ENCODE measurements at regions not wholly inside any gene's neighbourhood (a gene's known extent, or its start where the extent isn't known, plus 50 kb on each side); places are given as distances from the start of the nearest gene placed in this dataset.
A peak's percentile ranks its signal among the peaks of the same experiment; 100 is the strongest.

DNA sequence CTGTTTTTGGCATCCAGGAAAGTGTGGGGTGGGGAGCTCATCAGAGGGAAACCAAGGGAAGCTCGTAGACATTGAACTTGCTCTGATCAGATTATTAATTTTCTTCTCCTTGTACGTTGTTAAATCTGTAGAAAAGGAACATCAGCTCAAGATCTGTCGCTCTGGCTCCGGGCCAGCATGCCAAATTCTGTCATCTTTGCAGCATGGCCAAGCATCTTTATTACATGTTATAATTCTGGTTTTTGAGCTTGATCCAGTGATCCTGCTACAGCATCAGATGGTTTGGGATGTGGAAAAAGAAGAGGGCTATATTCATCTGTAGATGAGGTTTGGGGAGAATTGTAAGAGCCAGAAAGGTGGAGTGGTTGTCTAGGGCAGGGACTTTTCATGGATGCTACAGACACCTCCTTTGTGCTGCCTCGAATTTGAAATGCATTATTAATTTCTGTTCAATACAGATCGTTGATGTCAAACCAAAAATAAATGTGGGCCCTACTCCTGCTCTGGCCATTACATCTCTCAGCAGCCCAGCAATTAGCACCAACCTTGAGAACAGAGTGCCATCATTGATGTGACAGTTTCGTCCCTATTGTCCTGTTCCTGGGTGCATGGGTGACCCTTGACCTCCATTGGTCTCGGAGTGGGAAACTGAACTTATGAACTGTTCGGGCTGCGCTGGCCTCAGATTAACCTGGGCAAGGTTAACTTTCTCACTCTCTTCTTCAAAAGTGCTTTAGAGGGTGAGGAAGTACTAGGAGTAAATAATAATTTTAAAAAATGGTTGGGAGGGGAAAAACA, 250.8 kb downstream of the SOX4 start:
- no peaks in the 10 kb centered on the region for H3K9me3 ChIP-seq
- intact Hi-C loops (cut with DNase I): no loop called here
- H3K27ac ChIP-seq (replicated peaks in 1 of 4): peak overlapping the region in 1 of 4 donors; percentile 31
- no peaks in the 10 kb centered on the region for H3K27me3 ChIP-seq
- no peaks in the 10 kb centered on the region for H3K36me3 ChIP-seq
- peaks cover 32 to 45% (median 36%) of the 10 kb centered on the region in 4 donors for H3K4me1 ChIP-seq
- WGBS: 87% methylated on average over 10 of the region's 10 CpGs
- no peak for TF ChIP-seq EP300 (IDR thresholded peaks at IDR 0.05)
- TF ChIP-seq POLR2AphosphoS5 (IDR thresholded peaks at IDR 0.05): no peak
- no peak for TF ChIP-seq CTCF (IDR thresholded peaks at IDR 0.05)
- no peak for TF ChIP-seq POLR2A (IDR thresholded peaks at IDR 0.05; ENCODE audit: low read depth)
- DNase-seq (ENCODE audit: extremely low spot score): no peak
- no peak overlapping the region for H3K4me3 ChIP-seq

- intact Hi-C loops (cut with DNase I): no loop called here
- Histone ChIP-seq H3K9me3 (no peaks in the 10 kb centered on the region), H3K4me1 (peaks cover 32 to 45% (median 36%) of the 10 kb centered on the region in 4 donors), H3K27ac (replicated peaks in 1 of 4) (peak overlapping the region in 2 of 4 donors; percentile 16 to 31), H3K27me3 (no peaks in the 10 kb centered on the region), H3K36me3 (no peaks in the 10 kb centered on the region), H3K4me3 (no peak overlapping the region)
- WGBS: 47% methylated on average over 3 of the region's 3 CpGs
- TF ChIP-seq POLR2AphosphoS5 (IDR thresholded peaks at IDR 0.05): no peak
- no peak for TF ChIP-seq EP300 (IDR thresholded peaks at IDR 0.05)
- no peak for TF ChIP-seq CTCF (IDR thresholded peaks at IDR 0.05)
- no peak for TF ChIP-seq POLR2A (IDR thresholded peaks at IDR 0.05; ENCODE audit: low read depth)
- DNase-seq (ENCODE audit: extremely low spot score): no peak
Observed at GRCh38 chr6:21845018-21845417, 251.5 kb downstream of the SOX4 start.

DNA sequence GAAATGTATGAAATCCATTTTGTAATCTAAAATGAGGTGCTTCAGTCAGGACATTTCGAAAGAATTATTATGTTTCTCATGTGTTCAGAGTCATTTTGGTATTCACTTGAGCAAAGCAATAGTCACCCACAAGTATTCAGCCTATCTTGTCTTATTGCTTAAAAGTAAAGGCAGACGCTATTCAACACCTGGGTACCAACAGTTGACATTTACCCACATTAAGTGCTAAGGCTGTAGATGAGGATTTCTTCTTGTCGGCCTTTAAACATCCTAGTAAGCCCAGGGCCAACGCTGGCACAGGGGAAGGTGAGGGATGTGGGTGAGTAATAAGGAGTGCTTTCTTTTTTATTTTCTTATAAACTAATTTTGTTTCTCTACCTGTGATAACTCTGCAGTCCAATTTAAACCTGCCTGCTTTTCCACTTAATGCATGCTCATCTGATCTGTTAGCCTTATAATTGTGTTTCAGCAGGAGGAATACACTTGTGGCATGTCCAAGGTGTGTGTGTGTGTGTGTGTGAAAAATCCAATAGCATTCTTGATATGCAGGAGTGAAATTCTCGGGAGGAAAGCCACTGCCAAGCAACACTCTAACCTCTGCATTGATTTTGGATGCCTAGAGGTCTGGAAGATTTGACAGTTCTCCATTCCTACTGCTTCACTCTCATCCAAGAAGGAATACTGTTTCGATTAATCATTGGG, 252.0 kb downstream of the SOX4 start:
- H3K9me3 ChIP-seq: no peaks in the 10 kb centered on the region
- no peaks in the 10 kb centered on the region for H3K27me3 ChIP-seq
- 71% methylated on average over 6 of the region's 6 CpGs for whole genome bisulfite sequencing
- H3K4me3 ChIP-seq: no peak overlapping the region
- no peak for DNase-seq (ENCODE audit: extremely low spot score)
- intact Hi-C loops (cut with DNase I): no loop called here
- TF ChIP-seq EP300 (IDR thresholded peaks at IDR 0.05) (no peak), POLR2A (IDR thresholded peaks at IDR 0.05; ENCODE audit: low read depth) (no peak), POLR2AphosphoS5 (IDR thresholded peaks at IDR 0.05) (no peak), CTCF (IDR thresholded peaks at IDR 0.05) (no peak)
- H3K4me1 ChIP-seq: peaks cover 32 to 45% (median 36%) of the 10 kb centered on the region in 4 donors
- no peaks in the 10 kb centered on the region for H3K36me3 ChIP-seq
- H3K27ac ChIP-seq (replicated peaks in 1 of 4): peak overlapping the region in 2 of 4 donors; percentile 16 to 31

GRCh38 chr6:21846541-21847451, 253.2 kb downstream of the SOX4 start:
- intact Hi-C loops (cut with DNase I): no loop called here
- H3K4me1 ChIP-seq: peaks cover 32 to 45% (median 36%) of the 10 kb centered on the region in 4 donors
- no peak for DNase-seq (ENCODE audit: extremely low spot score)
- no peaks in the 10 kb centered on the region for H3K9me3 ChIP-seq
- TF ChIP-seq POLR2A (IDR thresholded peaks at IDR 0.05; ENCODE audit: low read depth) (no peak), POLR2AphosphoS5 (IDR thresholded peaks at IDR 0.05) (no peak), CTCF (IDR thresholded peaks at IDR 0.05) (no peak), EP300 (IDR thresholded peaks at IDR 0.05) (no peak)
- no peaks in the 10 kb centered on the region for H3K36me3 ChIP-seq
- no peak overlapping the region for H3K27ac ChIP-seq (replicated peaks in 1 of 4)
- H3K4me3 ChIP-seq: no peak overlapping the region
- no peaks in the 10 kb centered on the region for H3K27me3 ChIP-seq
- 57% methylated on average over 12 of the region's 12 CpGs for WGBS

All from esophagus muscularis mucosa (tissue), 4 donors.